NT2/D1 (cell line): ENCODE measurements at regions not wholly inside any gene's neighbourhood (a gene's known extent, or its start where the extent isn't known, plus 50 kb on each side); places are given as distances from the start of the nearest gene placed in this dataset.

Experiments
- SUZ12 ChIP-seq: IDR thresholded peaks from 2 replicates; pipeline ENCODE4 v1.6.1; 2011; ENCODE audit not compliant: insufficient read length, insufficient read depth; ENCODE audit errors: extremely low read depth
- YY1 ChIP-seq: IDR thresholded peaks from 2 replicates; pipeline ENCODE4 v1.6.1; 2011; ENCODE audit not compliant: insufficient read length, insufficient read depth
- ZNF274 ChIP-seq: IDR thresholded peaks from 2 replicates; pipeline ENCODE4 v1.6.1; 2011; ENCODE audit warnings: mild to moderate bottlenecking, low read depth, low read length

DNA sequence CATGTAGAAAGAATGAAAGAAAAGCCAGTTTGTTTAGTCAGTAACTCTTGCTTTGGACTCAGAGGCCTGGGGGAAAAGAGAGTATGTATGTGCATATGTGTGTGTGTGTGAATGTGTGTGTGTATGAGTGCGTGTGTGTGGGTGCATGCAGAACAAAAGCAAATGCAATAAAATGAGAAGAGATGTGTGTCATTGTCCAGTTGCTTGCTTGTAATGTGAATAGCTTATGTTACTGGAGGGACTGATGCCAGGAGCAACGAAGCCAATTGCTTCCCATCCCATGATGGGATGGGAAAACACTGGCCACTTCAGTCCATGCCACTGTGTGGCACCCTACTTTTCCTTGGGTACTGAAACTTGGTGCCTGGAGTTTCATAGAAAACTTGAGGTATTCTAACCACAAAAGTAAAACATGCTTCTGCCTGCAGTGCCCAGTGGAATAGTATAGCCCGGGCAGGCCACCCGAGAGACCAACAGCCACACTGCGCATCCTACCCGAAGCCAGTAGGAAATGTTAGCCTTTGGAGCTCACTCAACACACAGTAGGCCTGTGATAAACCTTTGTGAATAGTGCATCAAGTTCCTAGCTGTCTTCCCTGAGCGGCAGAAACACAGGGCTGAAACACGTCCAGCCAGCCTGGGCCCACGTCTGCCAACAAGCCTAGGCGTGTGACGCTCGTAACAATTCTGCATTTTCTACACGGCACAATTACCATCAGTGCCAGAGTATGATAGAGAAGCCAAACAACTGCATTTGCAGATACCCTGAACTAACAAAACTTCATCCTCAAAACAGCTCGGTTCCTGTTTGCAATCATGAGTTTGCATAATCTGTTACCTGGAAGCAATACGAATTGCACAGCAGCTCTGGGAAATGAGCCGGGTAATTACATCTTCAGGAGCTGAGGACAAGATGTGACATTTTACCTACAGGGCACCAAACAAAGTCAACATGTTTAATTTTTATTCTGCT lies 198.1 kb downstream of the SYK start:
- TF ChIP-seq ZNF274 (no peak), SUZ12 (no peak), YY1 (no peak)
